ENCODE measurements at regions not wholly inside any gene's neighbourhood (a gene's known extent, or its start where the extent isn't known, plus 50 kb on each side); places are given as distances from the start of the nearest gene placed in this dataset.

GRCh38 chr5:19104948-19105347, 883.1 kb downstream of the CDH18 start:
- no peak for TF ChIP-seq EZH2 (IDR thresholded peaks at IDR 0.05; ENCODE audit: insufficient read depth, poor library complexity, severe bottlenecking)
- TF ChIP-seq EZH2phosphoT487 (IDR thresholded peaks at IDR 0.05; ENCODE audit: insufficient read depth, low read depth), result no peak
